ENCODE measurements at regions not wholly inside any gene's neighbourhood (a gene's known extent, or its start where the extent isn't known, plus 50 kb on each side); places are given as distances from the start of the nearest gene placed in this dataset.

DNA sequence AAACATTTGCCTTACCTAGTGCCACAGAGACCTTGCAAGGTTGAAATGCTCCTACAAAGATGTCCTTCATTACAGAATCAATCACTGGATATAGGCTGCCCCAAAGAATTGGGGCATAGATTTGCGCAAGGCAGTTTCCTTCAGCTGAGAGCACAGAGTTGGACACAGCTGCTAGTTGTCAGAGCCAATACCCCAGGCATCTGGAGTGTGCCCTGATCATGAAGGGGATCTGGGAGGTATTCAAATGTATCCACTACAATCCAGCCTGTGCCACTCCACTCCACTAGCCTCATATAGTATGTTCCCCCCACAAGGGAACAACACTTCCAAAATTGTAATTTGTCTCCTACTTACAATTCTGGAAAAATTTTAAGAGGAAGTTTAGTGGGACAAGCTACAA lies 62.3 kb upstream of the ITPRID2 start:
- no peaks in the 10 kb centered on the region for H3K27me3 ChIP-seq (ENCODE audit: control insufficient read depth, insufficient read depth, low read length)
- no peak overlapping the region for H3K4me3 ChIP-seq (ENCODE audit: low read length)
- no peaks in the 10 kb centered on the region for H3K36me3 ChIP-seq (ENCODE audit: control insufficient read depth, insufficient read depth, low read length)
- no peak overlapping the region for H3K27ac ChIP-seq (ENCODE audit: low read depth, low read length)
- no peaks in the 10 kb centered on the region for H3K4me1 ChIP-seq (ENCODE audit: control insufficient read depth, insufficient read depth, low read length)
- no peak overlapping the region for H3K9ac ChIP-seq (ENCODE audit: low read length)

DNA sequence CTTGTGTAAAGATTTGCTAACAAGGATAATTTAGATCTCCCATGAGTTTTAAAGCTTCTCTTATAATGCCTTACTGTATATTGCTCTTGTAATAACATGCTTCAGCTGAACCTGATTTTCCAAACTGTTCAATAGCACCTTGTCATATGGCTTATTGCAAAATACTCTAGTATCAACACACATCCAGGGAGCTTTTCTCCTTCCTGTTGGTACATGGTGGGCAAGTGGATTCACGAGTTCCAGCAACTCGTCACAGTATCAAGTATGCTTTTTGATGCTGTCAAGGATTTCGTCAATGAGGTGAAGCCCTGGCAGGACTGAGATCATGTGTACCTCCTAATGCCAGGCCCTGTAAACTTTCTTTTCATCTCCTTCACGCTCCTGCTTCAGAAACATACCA lies 59.5 kb upstream of the ITPRID2 start:
- Histone ChIP-seq H3K4me1 (ENCODE audit: control insufficient read depth, insufficient read depth, low read length) (no peaks in the 10 kb centered on the region), H3K27ac (ENCODE audit: low read depth, low read length) (no peak overlapping the region), H3K27me3 (ENCODE audit: control insufficient read depth, insufficient read depth, low read length) (no peaks in the 10 kb centered on the region), H3K36me3 (ENCODE audit: control insufficient read depth, insufficient read depth, low read length) (no peaks in the 10 kb centered on the region), H3K9ac (ENCODE audit: low read length) (no peak overlapping the region), H3K4me3 (ENCODE audit: low read length) (no peak overlapping the region)

DNA sequence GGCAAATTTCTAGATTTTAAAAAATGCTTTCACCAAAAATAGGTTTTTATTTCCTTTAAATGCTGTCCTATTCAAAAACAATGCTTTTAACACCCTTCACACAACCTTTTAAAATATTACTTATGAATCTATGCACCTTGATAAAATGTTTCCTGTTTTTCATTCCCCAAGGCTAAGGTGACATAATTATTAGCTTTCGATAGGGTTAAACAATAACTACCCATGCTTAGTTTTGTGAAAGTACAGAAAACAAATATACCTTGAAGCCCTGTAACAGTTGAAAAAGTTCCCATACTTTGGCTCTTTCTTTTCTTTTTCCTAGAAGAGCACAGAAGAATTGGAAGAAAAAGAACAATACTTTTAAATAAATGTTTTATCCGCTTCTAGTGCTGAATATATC lies 54.9 kb upstream of the ITPRID2 start:
- no peaks in the 10 kb centered on the region for H3K27me3 ChIP-seq (ENCODE audit: control insufficient read depth, insufficient read depth, low read length)
- no peak overlapping the region for H3K27ac ChIP-seq (ENCODE audit: low read depth, low read length)
- H3K4me3 ChIP-seq (ENCODE audit: low read length) = no peak overlapping the region
- no peaks in the 10 kb centered on the region for H3K4me1 ChIP-seq (ENCODE audit: control insufficient read depth, insufficient read depth, low read length)
- no peaks in the 10 kb centered on the region for H3K36me3 ChIP-seq (ENCODE audit: control insufficient read depth, insufficient read depth, low read length)
- H3K9ac ChIP-seq (ENCODE audit: low read length) = no peak overlapping the region

DNA sequence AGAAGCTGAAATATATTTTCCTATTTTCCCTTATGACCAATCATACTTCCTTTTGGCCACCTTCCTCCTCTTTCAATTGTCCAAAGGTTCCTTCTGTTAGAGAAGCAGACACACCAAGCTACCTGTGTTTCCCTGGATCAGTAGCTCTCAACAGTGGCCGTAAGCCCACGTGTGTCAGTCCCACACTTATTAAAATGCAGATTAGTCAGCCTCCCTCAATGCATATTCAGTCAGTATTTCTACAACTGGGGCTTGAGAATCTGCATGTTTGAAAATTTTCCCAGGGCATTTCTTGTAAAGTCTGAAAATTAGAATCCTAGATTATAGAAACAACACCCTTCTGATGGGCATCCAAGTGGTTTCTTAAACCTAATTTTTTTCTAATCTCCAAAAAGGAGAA lies 54.0 kb upstream of the ITPRID2 start:
- Histone ChIP-seq H3K36me3 (ENCODE audit: control insufficient read depth, insufficient read depth, low read length) (no peaks in the 10 kb centered on the region), H3K4me3 (ENCODE audit: low read length) (no peak overlapping the region), H3K27me3 (ENCODE audit: control insufficient read depth, insufficient read depth, low read length) (no peaks in the 10 kb centered on the region), H3K9ac (ENCODE audit: low read length) (no peak overlapping the region), H3K4me1 (ENCODE audit: control insufficient read depth, insufficient read depth, low read length) (no peaks in the 10 kb centered on the region), H3K27ac (ENCODE audit: low read depth, low read length) (no peak overlapping the region)

DNA sequence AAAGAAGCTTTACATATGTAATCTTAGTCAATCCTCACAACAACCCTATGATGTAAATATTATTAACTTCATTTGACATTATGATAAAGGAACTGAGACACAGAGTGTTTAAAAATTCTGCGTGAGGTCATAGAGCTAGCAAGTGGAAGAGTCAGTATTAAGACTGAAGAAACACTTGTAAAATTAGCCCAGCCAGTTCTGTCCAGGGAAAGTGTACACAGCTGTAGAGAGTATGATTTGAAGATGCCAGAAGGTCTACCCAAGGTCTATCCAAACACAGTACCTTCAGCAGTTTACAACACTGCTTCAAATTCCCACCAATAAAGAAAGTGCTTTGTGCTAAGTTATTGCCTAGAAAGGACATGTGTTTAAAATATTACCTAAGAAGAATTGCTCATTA lies 51.7 kb upstream of the ITPRID2 start:
- no peaks in the 10 kb centered on the region for H3K4me1 ChIP-seq (ENCODE audit: control insufficient read depth, insufficient read depth, low read length)
- no peak overlapping the region for H3K27ac ChIP-seq (ENCODE audit: low read depth, low read length)
- H3K27me3 ChIP-seq (ENCODE audit: control insufficient read depth, insufficient read depth, low read length) = no peaks in the 10 kb centered on the region
- H3K4me3 ChIP-seq (ENCODE audit: low read length) = no peak overlapping the region
- no peak overlapping the region for H3K9ac ChIP-seq (ENCODE audit: low read length)
- no peaks in the 10 kb centered on the region for H3K36me3 ChIP-seq (ENCODE audit: control insufficient read depth, insufficient read depth, low read length)

DNA sequence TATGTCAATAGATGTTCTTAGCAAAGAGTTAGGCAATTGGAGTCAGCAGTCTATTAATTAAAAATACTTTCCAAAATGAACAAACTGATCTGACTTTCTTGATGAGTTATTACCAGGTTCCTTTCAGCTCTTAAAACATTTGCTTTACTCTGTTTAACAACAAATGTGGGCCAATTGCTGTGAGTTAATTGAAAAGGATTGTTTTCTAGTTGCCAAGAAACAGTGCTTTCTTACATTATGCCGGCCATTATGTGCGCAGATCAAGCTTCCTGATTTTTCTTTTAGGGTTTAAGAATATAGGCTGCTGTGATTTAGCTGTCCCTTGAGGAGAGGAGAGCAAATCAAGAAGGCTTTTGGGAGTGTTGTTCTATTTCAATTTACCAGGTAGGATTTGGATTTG lies 50.5 kb upstream of the ITPRID2 start:
- Histone ChIP-seq H3K4me3 (ENCODE audit: low read length) (no peak overlapping the region), H3K27me3 (ENCODE audit: control insufficient read depth, insufficient read depth, low read length) (no peaks in the 10 kb centered on the region), H3K9ac (ENCODE audit: low read length) (no peak overlapping the region), H3K27ac (ENCODE audit: low read depth, low read length) (no peak overlapping the region), H3K36me3 (ENCODE audit: control insufficient read depth, insufficient read depth, low read length) (no peaks in the 10 kb centered on the region), H3K4me1 (ENCODE audit: control insufficient read depth, insufficient read depth, low read length) (no peaks in the 10 kb centered on the region)
